IMR-90 (cell line): ENCODE measurements at regions not wholly inside any gene's neighbourhood (a gene's known extent, or its start where the extent isn't known, plus 50 kb on each side); places are given as distances from the start of the nearest gene placed in this dataset.

ENCODE experiments used
- ATAC-seq: fragments of 200-7000 bp; cut with Tn5 transposase; 2 replicates; pipeline ENCODE4 v1.9.1; 2020; ENCODE audit warnings: low read depth, mild to moderate bottlenecking, moderate library complexity
- BruUV-seq: library from RNA; stranded (reverse); fragments of 400-500 nt; replicated peaks from 2 replicates; lab custom pipeline; 2021; lab: Mats Ljungman, UMichigan
- CTCF ChIA-PET: fragments of 300-600 bp; formaldehyde crosslinking; extraction: SDS; loops from one replicate; lab custom pipeline; 2021; ENCODE audit warnings: antibody characterized with exemption; lab: Yijun Ruan, JAX
- POLR2A ChIA-PET: fragments of 300-600 bp; sonication (Branson Sonifier 250); formaldehyde crosslinking; loops from one replicate; lab custom pipeline; 2022; ENCODE audit warnings: antibody characterized with exemption; ENCODE audit not compliant: unreplicated experiment; lab: Charles Lee
- DNase-seq: peaks from one replicate; pipeline ENCODE4 v3.0.0; 2013
- H2AFZ ChIP-seq: replicated peaks from 2 replicates; pipeline ENCODE3; 2013; ENCODE audit warnings: low read length, mild to moderate bottlenecking; ENCODE audit not compliant: poor library complexity
- H2AK5ac ChIP-seq: 2 replicates; pipeline ENCODE4 v1.6.1; 2013; ENCODE audit warnings: low read depth, low read length, inconsistent platforms
- H2AK9ac ChIP-seq: replicated peaks from 2 replicates; pipeline ENCODE3; 2013; ENCODE audit warnings: mild to moderate bottlenecking, low read depth, low read length, moderate library complexity; ENCODE audit not compliant: poor library complexity
- H2BK120ac ChIP-seq: 2 replicates; pipeline ENCODE4 v1.6.1; 2013; ENCODE audit warnings: low read depth, low read length, inconsistent platforms
- H2BK15ac ChIP-seq: 3 replicates; pipeline ENCODE4 v1.6.1; 2013; ENCODE audit warnings: low read depth, low read length, inconsistent platforms
- H2BK20ac ChIP-seq: 2 replicates; pipeline ENCODE4 v1.6.1; 2013; ENCODE audit warnings: low read depth, mild to moderate bottlenecking, inconsistent platforms, low read length, moderate library complexity
- H2BK5ac ChIP-seq: 2 replicates; pipeline ENCODE4 v1.6.1; 2013; ENCODE audit warnings: mild to moderate bottlenecking, low read depth, low read length, inconsistent platforms; ENCODE audit not compliant: poor library complexity, severe bottlenecking
- H3K14ac ChIP-seq: replicated peaks from 2 replicates; pipeline ENCODE4 v1.6.1; 2013; ENCODE audit warnings: low read depth, low read length, inconsistent platforms
- H3K18ac ChIP-seq: 2 replicates; pipeline ENCODE4 v1.6.1; 2013; ENCODE audit warnings: low read depth, low read length, control low read depth
- H3K23ac ChIP-seq: 2 replicates; pipeline ENCODE4 v1.6.1; 2013; ENCODE audit warnings: low read depth, low read length, inconsistent platforms
- H3K27ac ChIP-seq: 2 replicates; pipeline ENCODE4 v1.5.1; 2013; ENCODE audit warnings: mild to moderate bottlenecking, control low read depth, low read length; ENCODE audit not compliant: insufficient read depth
- H3K27me3 ChIP-seq: 2 replicates; pipeline ENCODE4 v1.6.1; 2013; ENCODE audit warnings: low read length; ENCODE audit not compliant: control insufficient read depth, insufficient read depth
- H3K36me3 ChIP-seq: 2 replicates; pipeline ENCODE4 v1.6.1; 2013; ENCODE audit warnings: low read length, mixed read lengths; ENCODE audit not compliant: control insufficient read depth, insufficient read depth
- H3K4ac ChIP-seq: 2 replicates; pipeline ENCODE4 v1.6.1; 2013; ENCODE audit warnings: low read depth, low read length, inconsistent platforms
- H3K4me1 ChIP-seq: 2 replicates; pipeline ENCODE4 v1.6.1; 2013; ENCODE audit warnings: low read length, mixed read lengths; ENCODE audit not compliant: control insufficient read depth, insufficient read depth
- H3K4me2 ChIP-seq: 2 replicates; pipeline ENCODE4 v1.6.1; 2013; ENCODE audit warnings: low read depth, mild to moderate bottlenecking, control low read depth, low read length, moderate library complexity
- H3K4me3 ChIP-seq: 2 replicates; pipeline ENCODE4 v1.5.1; 2013; ENCODE audit warnings: low read depth, mild to moderate bottlenecking, control low read depth, low read length, moderate library complexity; ENCODE audit not compliant: insufficient read depth
- H3K56ac ChIP-seq: 2 replicates; pipeline ENCODE4 v1.6.1; 2013; ENCODE audit warnings: low read length, inconsistent platforms; ENCODE audit not compliant: insufficient read depth; ENCODE audit errors: extremely low read depth
- H3K79me1 ChIP-seq, 2 experiments: 2 replicates each; pipeline ENCODE4 v1.6.1; 2013; ENCODE audit warnings: low read length in 2 of 2, inconsistent platforms in 1 of 2, low read depth in 1 of 2
- H3K9ac ChIP-seq: 2 replicates; pipeline ENCODE4 v1.6.1; 2013; ENCODE audit warnings: low read depth, low read length, control low read depth
- H3K9me1 ChIP-seq: 2 replicates; pipeline ENCODE4 v1.6.1; 2013; ENCODE audit warnings: low read length, inconsistent platforms; ENCODE audit not compliant: insufficient read depth
- H3K9me3 ChIP-seq: 2 replicates; pipeline ENCODE4 v1.6.1; 2013; ENCODE audit warnings: low read length; ENCODE audit not compliant: control insufficient read depth, insufficient read depth
- H4K20me1 ChIP-seq: 2 replicates; pipeline ENCODE4 v1.6.1; 2013; ENCODE audit warnings: low read length, inconsistent platforms; ENCODE audit not compliant: insufficient read depth
- H4K5ac ChIP-seq: 2 replicates; pipeline ENCODE4 v1.6.1; 2013; ENCODE audit warnings: mild to moderate bottlenecking, low read depth, low read length, control low read depth
- H4K8ac ChIP-seq, 2 experiments: 2 replicates each; pipeline ENCODE4 v1.6.1; 2013; ENCODE audit warnings: low read depth in 2 of 2, low read length in 2 of 2, control low read depth in 1 of 2, inconsistent platforms in 1 of 2
- H4K91ac ChIP-seq: 2 replicates; pipeline ENCODE4 v1.6.1; 2013; ENCODE audit warnings: low read depth, low read length, inconsistent platforms; ENCODE audit not compliant: insufficient read depth
- BHLHE40 ChIP-seq: fragments of 150-350 bp; IDR thresholded peaks from 2 replicates; pipeline ENCODE4 v1.6.1; 2016; ENCODE audit warnings: mild to moderate bottlenecking, low read depth, low read length
- CEBPB ChIP-seq: IDR thresholded peaks from 2 replicates; pipeline ENCODE4 v1.6.1; 2012; ENCODE audit warnings: low read depth, low read length, improper control_type of control experiment
- MAZ ChIP-seq: IDR thresholded peaks from 2 replicates; pipeline ENCODE4 v1.6.1; 2012; ENCODE audit warnings: low read depth, mild to moderate bottlenecking, low read length, improper control_type of control experiment, moderate library complexity, borderline replicate concordance
- SMC3 ChIP-seq: fragments of 150-350 bp; IDR thresholded peaks from 2 replicates; pipeline ENCODE4 v1.6.1; 2016; ENCODE audit warnings: low read depth, mild to moderate bottlenecking, antibody characterized with exemption, low read length, moderate library complexity
- dilution Hi-C: fragments of 300-500 bp; cut with HindIII; formaldehyde crosslinking; loops from one replicate; pipeline ENCODE4 v1.14.3; 2018; ENCODE audit warnings: low sequenced_read_pairs; ENCODE audit not compliant: unreplicated experiment
- in situ Hi-C: fragments of 300-500 bp; cut with MboI; formaldehyde crosslinking; loops from 3 replicates; pipeline ENCODE4 v1.14.3; 2019; ENCODE audit warnings: low sequenced_read_pairs, inconsistent platforms, mixed read lengths
- intact Hi-C: fragments of 100-400 bp; cut with micrococcal nuclease; formaldehyde crosslinking; loops from 2 replicates; pipeline ENCODE4 v1.10.0; 2022
- TF ChIP-seq, protein P1 (sequence below): fragments of 150-350 bp; IDR thresholded peaks from 2 replicates; pipeline ENCODE4 v1.6.1; 2016; ENCODE audit warnings: low read depth, mild to moderate bottlenecking, low read length, moderate library complexity, borderline replicate concordance
- TF ChIP-seq, protein P2 (sequence below): fragments of 150-350 bp; IDR thresholded peaks from 2 replicates; pipeline ENCODE4 v1.6.1; 2017; ENCODE audit warnings: mild to moderate bottlenecking, antibody characterized with exemption, low read length, low read depth

DNA sequence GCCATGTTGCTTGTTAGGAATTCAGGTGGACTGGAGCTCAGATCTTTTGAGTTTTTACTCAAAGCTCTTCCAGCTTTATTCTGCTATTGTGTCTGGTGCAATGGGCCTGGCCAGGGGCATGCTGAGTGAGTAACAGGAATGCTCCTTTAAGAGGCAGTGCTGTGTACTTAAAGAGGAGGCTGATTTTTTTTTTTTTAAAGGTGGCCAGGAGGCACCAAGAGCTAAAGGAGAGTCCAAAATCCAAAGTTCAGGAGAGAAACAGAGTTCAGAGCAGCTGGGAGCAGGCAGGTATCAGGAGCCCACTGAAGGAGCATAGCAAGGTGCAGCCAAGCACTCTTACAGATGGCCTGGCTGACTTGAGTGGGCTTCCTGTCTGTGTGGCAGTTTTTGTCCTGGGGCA is 178.7 kb downstream of the FMR1NB start:
- Histone ChIP-seq H4K8ac (no peak overlapping the region), H2AK5ac (no peak overlapping the region), H3K4me3 (no peak overlapping the region), H4K5ac (no peak overlapping the region), H3K4me2 (no peak overlapping the region), H2BK5ac (no peak overlapping the region), H3K9ac (no peak overlapping the region), H4K20me1 (no peaks in the 10 kb centered on the region), H3K9me3 (peaks cover 2% of the 10 kb centered on the region; the same call in 1 of the 2 replicates), H2BK15ac (no peak overlapping the region), H2AFZ (no peak overlapping the region), H2BK20ac (no peak overlapping the region), H3K4me1 (no peaks in the 10 kb centered on the region), H3K14ac (no peak overlapping the region), H3K36me3 (no peaks in the 10 kb centered on the region), H3K23ac (no peak overlapping the region), H2AK9ac (no peak overlapping the region), H3K56ac (no peak overlapping the region), H4K91ac (no peak overlapping the region), H3K27ac (no peak overlapping the region), H3K27me3 (no peaks in the 10 kb centered on the region), H3K18ac (no peak overlapping the region), H3K9me1 (no peaks in the 10 kb centered on the region), H2BK120ac (no peak overlapping the region), H3K4ac (no peak overlapping the region), H3K79me1 (no peaks in the 10 kb centered on the region)
- intact Hi-C loops (no loop called here), dilution Hi-C loops (no loop called here), in situ Hi-C loops (no loop called here)
- CTCF ChIA-PET, result no interaction called here
- BruUV-seq, result no TSS peak
- ATAC-seq, result no peak
- no peak for DNase-seq
- TF ChIP-seq SMC3 (no peak), BHLHE40 (no peak), CEBPB (no peak), MAZ (no peak)
- TF ChIP-seq, protein P1, sequence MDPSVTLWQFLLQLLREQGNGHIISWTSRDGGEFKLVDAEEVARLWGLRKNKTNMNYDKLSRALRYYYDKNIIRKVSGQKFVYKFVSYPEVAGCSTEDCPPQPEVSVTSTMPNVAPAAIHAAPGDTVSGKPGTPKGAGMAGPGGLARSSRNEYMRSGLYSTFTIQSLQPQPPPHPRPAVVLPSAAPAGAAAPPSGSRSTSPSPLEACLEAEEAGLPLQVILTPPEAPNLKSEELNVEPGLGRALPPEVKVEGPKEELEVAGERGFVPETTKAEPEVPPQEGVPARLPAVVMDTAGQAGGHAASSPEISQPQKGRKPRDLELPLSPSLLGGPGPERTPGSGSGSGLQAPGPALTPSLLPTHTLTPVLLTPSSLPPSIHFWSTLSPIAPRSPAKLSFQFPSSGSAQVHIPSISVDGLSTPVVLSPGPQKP, result no peak
- TF ChIP-seq, protein P2, sequence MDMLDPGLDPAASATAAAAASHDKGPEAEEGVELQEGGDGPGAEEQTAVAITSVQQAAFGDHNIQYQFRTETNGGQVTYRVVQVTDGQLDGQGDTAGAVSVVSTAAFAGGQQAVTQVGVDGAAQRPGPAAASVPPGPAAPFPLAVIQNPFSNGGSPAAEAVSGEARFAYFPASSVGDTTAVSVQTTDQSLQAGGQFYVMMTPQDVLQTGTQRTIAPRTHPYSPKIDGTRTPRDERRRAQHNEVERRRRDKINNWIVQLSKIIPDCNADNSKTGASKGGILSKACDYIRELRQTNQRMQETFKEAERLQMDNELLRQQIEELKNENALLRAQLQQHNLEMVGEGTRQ, result no peak
- POLR2A ChIA-PET, result no interaction called here
